ENCODE measurements at regions not wholly inside any gene's neighbourhood (a gene's known extent, or its start where the extent isn't known, plus 50 kb on each side); places are given as distances from the start of the nearest gene placed in this dataset.
"Not testable (repeated sequence)": the region's sequence is repeated elsewhere in the genome, so short reads cannot be mapped to it uniquely, and the experiment has no call there.

GRCh38 chr1:183753464-183753891 lies 51.4 kb upstream of the RGL1 start:
- H3K4me1 ChIP-seq (replicated peaks), result no peaks in the 10 kb centered on the region
- intact Hi-C loops (cut with DNase I), result no loop called here

GRCh38 chr1:183744132-183744913 lies 60.6 kb upstream of the RGL1 start:
- DNase-seq (ENCODE audit: low spot score), result no peak
- Histone ChIP-seq H3K27ac (no peak overlapping the region), H3K9me3 (no peaks in the 10 kb centered on the region), H3K4me3 (no peak overlapping the region), H3K36me3 (no peaks in the 10 kb centered on the region), H3K4me1 (replicated peaks) (no peaks in the 10 kb centered on the region), H3K27me3 (replicated peaks; ENCODE audit: insufficient read depth) (no peaks in the 10 kb centered on the region)
- 62% methylated on average over 1 of the region's 1 CpG for WGBS
- TF ChIP-seq POLR2AphosphoS5 (IDR thresholded peaks at IDR 0.05) (no peak), POLR2A (IDR thresholded peaks at IDR 0.05) (no peak), CTCF (IDR thresholded peaks at IDR 0.05) (no peak)
- intact Hi-C loops (cut with DNase I), result no loop called here

More at GRCh38 chr1:183753464-183753891, 51.4 kb upstream of the RGL1 start:
- no peaks in the 10 kb centered on the region for H3K36me3 ChIP-seq
- no peak overlapping the region for H3K27ac ChIP-seq
- no peak for DNase-seq (ENCODE audit: low spot score)
- no peak for TF ChIP-seq POLR2AphosphoS5 (IDR thresholded peaks at IDR 0.05)
- no peak for TF ChIP-seq CTCF (IDR thresholded peaks at IDR 0.05)
- TF ChIP-seq POLR2A (IDR thresholded peaks at IDR 0.05), result no peak
- H3K9me3 ChIP-seq, result no peaks in the 10 kb centered on the region
- H3K4me3 ChIP-seq, result no peak overlapping the region
- no peaks in the 10 kb centered on the region for H3K27me3 ChIP-seq (replicated peaks; ENCODE audit: insufficient read depth)

GRCh38 chr1:183742355-183742754 lies 62.6 kb upstream of the RGL1 start:
- no peaks in the 10 kb centered on the region for H3K9me3 ChIP-seq
- TF ChIP-seq POLR2A (IDR thresholded peaks at IDR 0.05) (no peak), CTCF (IDR thresholded peaks at IDR 0.05) (no peak), POLR2AphosphoS5 (IDR thresholded peaks at IDR 0.05) (no peak)
- H3K4me3 ChIP-seq, result no peak overlapping the region
- DNase-seq (ENCODE audit: low spot score), result no peak
- H3K36me3 ChIP-seq, result no peaks in the 10 kb centered on the region
- no peak overlapping the region for H3K27ac ChIP-seq
- 89% methylated on average over 4 of the region's 4 CpGs for WGBS
- H3K4me1 ChIP-seq (replicated peaks), result no peaks in the 10 kb centered on the region
- no peaks in the 10 kb centered on the region for H3K27me3 ChIP-seq (replicated peaks; ENCODE audit: insufficient read depth)
- intact Hi-C loops (cut with DNase I), result no loop called here

GRCh38 chr1:183739741-183740271 lies 65.1 kb upstream of the RGL1 start:
- intact Hi-C loops (cut with DNase I), result no loop called here
- no peaks in the 10 kb centered on the region for H3K9me3 ChIP-seq
- no peaks in the 10 kb centered on the region for H3K4me1 ChIP-seq (replicated peaks)
- no peak for TF ChIP-seq POLR2AphosphoS5 (IDR thresholded peaks at IDR 0.05)
- no peaks in the 10 kb centered on the region for H3K27me3 ChIP-seq (replicated peaks; ENCODE audit: insufficient read depth)
- H3K27ac ChIP-seq, result no peak overlapping the region
- no peak overlapping the region for H3K4me3 ChIP-seq
- H3K36me3 ChIP-seq, result no peaks in the 10 kb centered on the region
- WGBS, result 67% methylated on average over 6 of the region's 6 CpGs
- DNase-seq (ENCODE audit: low spot score), result no peak

GRCh38 chr1:183739082-183739481 lies 65.8 kb upstream of the RGL1 start:
- Histone ChIP-seq H3K27me3 (replicated peaks; ENCODE audit: insufficient read depth) (no peaks in the 10 kb centered on the region), H3K36me3 (no peaks in the 10 kb centered on the region), H3K27ac (no peak overlapping the region), H3K9me3 (no peaks in the 10 kb centered on the region), H3K4me1 (replicated peaks) (no peaks in the 10 kb centered on the region), H3K4me3 (no peak overlapping the region)
- TF ChIP-seq POLR2A (IDR thresholded peaks at IDR 0.05) (no peak), CTCF (IDR thresholded peaks at IDR 0.05) (no peak), POLR2AphosphoS5 (IDR thresholded peaks at IDR 0.05) (no peak)
- DNase-seq (ENCODE audit: low spot score), result no peak
- intact Hi-C loops (cut with DNase I), result no loop called here
- WGBS, result 97% methylated on average over 2 of the region's 2 CpGs

- H3K4me1 ChIP-seq (replicated peaks); H3K27me3 ChIP-seq (replicated peaks; ENCODE audit: insufficient read depth); DNase-seq (ENCODE audit: low spot score); H3K27ac ChIP-seq; H3K4me3 ChIP-seq; H3K9me3 ChIP-seq; H3K36me3 ChIP-seq; intact Hi-C loops (cut with DNase I): not testable (repeated sequence)
- WGBS, result 96% methylated on average over 7 of the region's 7 CpGs
Measured at GRCh38 chr1:183737916-183738315, 67.0 kb upstream of the RGL1 start.
